ENCODE measurements at regions not wholly inside any gene's neighbourhood (a gene's known extent, or its start where the extent isn't known, plus 50 kb on each side); places are given as distances from the start of the nearest gene placed in this dataset.
"Not testable (repeated sequence)": the region's sequence is repeated elsewhere in the genome, so short reads cannot be mapped to it uniquely, and the experiment has no call there.

DNA sequence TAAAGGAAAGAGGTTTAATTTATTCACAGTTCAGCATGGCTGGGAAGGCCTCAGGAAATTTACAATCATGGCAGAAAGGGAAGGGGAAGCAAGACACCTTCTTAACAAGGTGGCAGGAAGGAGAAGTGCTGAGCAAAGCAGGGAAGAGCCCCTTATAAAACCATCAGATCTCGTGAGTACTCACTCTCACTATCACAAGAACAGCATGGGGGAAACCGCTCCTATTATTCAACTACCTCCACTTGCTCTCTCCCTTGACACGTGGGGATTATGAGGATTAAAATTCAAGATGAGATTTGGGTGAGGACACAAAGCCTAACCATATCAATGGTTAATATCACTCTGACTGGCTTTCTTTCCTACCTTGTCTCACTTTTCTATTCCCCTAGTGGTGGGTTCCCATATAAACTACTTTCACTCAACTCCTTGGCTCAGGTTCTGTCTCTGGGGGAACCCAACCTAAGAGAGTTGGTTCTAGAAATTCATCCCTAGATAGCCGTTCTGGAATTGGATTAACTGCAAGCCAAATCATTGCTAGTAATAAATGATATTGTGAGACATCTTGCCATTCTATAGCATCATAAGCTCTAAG is 749.8 kb upstream of the GRAMD2B start:
- no peak for DNase-seq (ENCODE audit: low read depth, low spot score)

DNA sequence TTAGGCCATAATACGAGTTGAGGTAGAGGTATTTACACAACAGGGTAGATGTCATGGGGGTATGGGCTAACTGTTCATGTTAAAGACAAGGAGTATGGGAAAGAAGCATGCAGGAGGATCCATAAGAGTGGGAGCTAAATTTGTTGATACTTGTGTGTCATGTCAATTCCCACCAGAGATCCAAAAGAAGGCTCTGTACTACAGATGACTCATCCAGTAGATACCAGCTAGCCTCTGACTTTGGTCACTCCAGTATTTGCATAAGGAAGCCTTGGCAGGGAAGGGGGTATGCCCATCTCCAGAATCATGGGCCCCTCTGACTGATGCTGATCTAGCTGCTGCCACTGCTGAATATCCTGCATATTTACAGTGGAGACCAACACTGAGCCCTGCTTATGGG is 743.7 kb upstream of the GRAMD2B start:
- no peak for DNase-seq (ENCODE audit: low read depth, low spot score)

DNA sequence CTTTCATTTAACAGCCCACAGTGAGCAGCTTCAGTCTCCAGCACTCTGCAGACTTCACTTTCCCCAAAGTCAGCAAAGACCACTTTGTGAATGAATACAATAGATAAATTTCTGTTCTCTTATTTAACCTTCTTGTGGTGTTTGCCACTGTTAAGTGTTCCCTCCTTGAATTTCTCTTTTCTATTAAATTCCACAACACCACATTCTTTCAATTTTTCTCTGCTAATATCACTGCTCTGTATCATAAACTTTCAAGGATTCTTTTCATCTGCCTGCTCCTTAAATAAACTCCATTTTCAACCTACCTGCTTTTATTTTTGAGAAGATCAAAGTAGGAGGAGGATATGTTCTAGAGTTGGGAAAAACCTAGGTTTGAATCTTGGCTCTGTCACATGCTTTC is 739.5 kb upstream of the GRAMD2B start:
- no peak for DNase-seq (ENCODE audit: low read depth, low spot score)

DNA sequence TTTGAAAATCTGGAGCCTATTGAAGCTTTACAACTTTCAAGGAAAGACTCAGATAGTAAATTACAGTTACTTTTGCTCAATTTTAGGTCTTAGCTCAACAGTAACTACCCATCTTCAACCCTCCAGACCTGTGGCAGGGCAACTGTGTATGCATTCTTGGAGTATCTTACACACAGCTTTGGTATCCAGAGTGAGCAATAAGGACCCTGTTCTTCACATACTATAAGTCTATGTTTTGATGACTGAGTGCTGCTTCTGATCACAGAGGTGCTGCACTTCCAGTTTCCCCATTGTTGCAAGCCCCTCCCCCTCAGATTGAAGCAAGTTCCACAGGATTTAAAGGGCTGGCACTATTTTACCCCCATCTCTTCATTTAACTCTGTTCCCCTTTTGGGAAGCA is 737.4 kb upstream of the GRAMD2B start:
- no peak for DNase-seq (ENCODE audit: low read depth, low spot score)

DNA sequence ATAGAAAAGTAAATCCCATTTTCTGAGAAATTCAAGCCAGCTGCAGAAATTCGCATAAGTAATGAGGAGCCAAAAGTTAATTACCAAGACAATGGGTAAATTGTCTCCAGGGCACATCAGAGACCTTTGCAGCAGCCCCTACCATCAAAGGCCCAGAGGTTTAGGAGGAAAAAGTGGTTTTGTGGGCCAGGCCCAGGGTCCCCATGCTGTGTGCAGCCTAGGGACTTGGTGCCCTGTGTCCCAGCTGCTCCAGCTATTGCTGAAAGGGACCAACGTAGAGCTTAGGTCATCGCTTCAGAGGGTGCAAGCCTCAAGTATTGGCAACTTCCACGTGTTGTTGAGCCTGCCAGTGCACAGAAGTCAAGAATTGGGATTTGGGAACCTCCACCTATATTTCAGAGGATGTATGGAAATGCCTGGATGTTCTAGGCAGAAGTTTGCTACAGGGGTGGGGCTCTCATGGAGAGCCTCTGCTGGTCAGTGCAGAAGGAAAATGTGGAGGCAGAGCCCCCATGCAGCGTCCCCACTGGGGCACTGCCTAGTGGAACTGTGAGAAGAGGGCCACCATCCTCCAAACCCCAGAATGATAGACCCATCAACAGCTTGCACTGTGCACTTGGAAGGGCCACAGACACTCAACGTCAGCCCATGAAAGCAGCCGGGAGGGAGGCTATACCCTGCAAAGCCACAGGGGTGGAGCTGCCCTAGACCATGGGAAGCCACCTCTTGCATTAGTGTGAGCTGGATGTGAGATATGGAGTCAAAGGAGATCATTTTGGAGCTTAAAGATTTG is 731.3 kb upstream of the GRAMD2B start:
- not testable (repeated sequence) for DNase-seq (ENCODE audit: low read depth, low spot score)

DNA sequence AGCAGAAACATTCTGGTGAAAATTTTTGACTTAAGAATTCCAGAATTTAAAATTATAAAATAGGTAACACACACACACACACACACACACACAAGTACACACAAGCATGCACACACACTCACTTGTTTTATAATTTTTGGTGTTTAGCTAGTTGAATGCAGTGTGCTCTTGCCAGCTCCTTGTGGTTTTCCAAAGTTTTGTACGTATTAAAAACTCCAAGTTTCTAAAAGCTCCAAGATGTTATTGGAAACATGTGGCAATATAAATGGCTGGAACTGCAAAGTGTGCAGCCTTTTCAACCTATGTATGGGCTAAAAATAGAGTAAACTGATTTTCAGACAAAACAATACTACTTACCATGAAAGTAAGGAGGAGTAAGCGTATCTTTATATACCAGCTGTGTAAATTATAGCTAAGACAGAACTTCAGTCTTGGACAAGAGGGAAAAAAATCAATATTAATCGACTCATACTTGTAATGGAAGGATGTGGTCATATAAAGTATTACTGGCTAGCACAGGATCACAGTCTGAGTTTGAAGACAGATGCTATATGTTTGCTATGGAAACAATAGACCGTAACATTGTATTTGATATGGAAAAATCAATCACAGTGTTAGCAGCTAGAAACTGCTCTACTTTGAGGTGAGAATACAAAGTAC is 727.1 kb upstream of the GRAMD2B start:
- no peak for DNase-seq (ENCODE audit: low read depth, low spot score)

DNA sequence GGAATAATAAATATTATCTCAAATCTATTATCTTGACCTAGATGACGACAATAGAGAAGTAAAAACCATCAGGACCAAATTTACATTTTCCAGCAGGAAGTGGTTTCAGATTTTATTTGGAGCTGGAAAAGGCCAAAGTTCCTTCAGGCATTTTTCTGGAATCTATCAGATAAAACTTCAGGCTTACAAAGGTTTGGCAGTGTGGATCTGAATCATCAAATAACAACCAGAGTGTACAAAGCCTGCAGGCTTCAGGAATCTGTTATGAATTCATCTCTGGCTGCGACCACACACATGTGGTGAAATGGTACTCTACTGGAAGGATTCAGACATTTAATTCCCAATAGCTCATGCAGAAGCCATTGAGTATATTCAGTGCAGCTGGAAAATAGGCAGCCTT is 726.4 kb upstream of the GRAMD2B start:
- no peak for DNase-seq (ENCODE audit: low read depth, low spot score)

DNA sequence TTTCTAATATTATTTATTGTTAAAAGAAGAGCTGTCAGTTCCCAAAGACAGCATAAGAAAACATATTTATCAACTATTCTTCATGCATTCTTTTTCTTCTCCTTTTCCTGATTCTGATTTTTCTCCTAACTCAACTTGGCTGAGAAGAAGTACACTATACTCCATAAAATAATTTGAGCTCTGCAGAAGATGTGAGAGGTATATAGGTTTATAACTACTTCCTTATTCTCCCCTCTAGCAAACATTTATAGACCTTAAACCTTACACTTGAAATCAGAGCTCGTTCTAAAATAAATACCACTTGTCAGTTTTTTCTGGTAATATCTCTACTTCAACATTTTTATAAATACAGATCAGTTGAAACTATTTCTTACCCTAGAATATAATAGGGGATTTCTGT is 724.8 kb upstream of the GRAMD2B start:
- DNase-seq (ENCODE audit: low read depth, low spot score): no peak

DNA sequence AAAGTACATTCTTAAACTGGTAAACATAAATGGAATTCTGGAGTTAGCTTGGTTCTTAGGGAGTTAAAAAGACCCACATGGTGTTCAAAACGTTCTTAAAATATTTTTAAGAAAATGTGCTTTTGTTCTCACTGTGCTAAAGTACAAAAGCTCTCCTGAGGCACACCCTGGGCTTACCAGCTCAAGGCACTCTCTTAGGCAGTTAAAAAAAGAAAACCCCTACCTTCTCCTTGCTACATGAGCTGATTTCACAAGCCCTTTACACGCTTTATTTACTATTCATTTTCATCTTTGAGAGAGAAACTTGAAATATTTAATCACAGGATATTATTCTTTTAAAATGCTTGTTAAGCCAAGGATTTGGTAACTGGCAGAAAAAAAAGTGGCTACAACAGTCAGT is 723.3 kb upstream of the GRAMD2B start:
- no peak for DNase-seq (ENCODE audit: low read depth, low spot score)

DNA sequence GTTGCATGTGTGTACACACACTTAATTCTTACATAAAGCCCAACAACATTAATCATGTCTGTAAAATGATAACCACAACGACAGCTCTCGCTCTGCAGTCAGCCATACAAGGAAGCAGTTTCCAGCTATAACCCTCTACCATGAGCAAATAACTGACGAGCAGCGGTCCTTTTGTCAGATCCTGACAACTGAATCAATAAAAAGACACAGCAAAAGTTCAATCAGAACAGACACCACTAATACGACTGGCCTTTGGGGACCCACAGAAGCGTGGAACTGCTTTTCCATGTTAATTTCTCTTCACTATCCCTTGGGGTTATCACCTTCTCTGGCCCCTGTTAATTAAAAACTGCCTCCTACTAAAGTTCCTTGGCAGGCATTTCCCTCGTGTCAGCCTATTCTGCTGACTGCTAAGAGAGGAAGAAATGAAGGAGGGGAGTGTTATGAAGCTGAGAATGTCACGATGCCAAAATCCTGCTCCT is 722.8 kb upstream of the GRAMD2B start:
- DNase-seq (ENCODE audit: low read depth, low spot score): no peak

DNA sequence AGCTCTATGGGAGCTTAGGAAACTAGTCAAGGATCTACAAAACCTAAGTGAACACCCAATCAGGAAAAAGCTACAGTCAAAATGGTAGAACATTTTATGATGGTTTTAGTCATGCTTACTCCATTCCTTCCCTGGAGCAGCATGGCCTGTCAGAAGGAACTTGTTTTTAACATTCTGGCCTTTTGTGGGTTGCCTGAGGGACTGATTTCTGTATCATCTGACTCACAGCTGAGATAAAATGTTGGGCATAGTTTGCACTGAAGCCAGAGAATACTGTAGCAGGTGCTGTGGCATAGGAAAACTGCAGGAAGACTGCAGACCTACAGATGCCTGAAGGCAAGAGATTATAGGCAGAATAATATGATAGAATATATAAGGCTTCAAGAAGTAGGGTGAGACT is 719.6 kb upstream of the GRAMD2B start:
- no peak for DNase-seq (ENCODE audit: low read depth, low spot score)

DNA sequence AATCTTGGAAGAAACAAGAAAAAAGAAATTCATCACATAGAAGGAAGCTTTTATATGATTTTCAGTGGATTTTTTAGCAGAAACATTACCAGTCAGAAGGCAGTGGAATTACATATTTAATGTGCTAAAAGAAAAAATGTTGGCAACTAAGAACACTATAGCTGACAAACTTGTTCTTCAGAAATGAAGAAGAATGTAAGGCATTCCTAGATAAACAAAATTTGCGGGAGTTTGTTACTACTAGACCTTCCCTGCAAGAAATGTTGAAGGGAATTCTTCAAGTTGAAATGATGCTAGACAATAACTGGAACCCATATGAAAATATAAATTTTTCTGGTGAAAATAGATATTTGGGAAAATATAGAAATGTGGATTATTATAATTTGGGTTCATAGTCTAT is 718.3 kb upstream of the GRAMD2B start:
- DNase-seq (ENCODE audit: low read depth, low spot score): no peak

DNA sequence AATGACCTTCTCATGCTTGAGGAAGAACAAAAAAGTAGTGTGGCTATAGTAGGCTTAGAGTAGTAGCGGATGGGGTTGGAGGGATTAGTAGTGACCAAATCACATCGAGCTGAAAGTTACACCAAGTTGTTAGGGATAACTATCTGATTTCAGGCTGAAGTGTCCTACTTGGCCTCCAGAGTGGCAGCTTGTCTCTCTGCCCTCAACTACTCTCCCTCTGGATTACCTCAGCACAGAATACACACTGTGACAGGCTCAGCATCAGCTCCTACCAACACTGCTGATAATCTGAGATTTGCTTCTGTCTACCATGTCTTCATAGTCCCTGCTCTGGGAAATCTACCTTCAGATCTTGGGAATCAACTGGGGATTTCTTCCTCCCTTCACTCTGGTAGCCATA is 714.6 kb upstream of the GRAMD2B start:
- DNase-seq (ENCODE audit: low read depth, low spot score): no peak

DNA sequence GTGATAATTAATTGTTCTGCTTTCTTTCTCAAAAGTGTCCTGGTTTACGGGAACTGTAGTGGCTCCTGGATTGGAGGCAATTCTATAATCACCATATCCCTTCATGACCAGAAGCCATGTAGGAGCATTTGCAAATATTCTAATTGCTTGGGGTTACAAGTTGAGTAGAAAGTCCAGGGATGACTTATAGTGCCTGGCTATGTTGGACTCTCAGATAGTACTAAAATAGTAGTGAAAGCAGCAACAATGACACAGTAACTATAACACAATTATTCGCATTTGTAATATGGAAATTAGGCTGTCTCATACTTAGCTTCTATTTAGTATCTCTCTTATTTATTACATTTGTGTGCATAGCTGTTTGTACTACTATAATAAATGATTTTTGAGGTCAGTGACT is 712.5 kb upstream of the GRAMD2B start:
- DNase-seq (ENCODE audit: low read depth, low spot score): no peak

DNA sequence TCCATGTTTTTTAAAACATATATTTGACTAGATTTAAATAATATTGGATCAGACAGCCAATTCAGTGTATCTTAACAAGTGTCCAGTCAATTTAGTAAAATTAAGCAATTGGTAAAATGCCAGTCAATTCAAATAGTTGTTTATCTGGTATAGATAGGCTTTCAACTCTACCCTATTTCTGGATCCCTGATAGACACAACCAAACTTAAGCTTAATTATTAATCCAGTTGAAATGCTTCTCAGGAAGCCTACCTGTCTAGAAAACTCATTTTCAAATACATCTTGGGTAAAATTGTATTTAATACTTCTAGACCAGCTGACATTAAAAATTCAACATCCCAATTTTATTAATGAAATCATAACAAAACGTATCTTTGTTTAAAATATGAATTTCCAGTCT is 710.8 kb upstream of the GRAMD2B start:
- no peak for DNase-seq (ENCODE audit: low read depth, low spot score)

DNA sequence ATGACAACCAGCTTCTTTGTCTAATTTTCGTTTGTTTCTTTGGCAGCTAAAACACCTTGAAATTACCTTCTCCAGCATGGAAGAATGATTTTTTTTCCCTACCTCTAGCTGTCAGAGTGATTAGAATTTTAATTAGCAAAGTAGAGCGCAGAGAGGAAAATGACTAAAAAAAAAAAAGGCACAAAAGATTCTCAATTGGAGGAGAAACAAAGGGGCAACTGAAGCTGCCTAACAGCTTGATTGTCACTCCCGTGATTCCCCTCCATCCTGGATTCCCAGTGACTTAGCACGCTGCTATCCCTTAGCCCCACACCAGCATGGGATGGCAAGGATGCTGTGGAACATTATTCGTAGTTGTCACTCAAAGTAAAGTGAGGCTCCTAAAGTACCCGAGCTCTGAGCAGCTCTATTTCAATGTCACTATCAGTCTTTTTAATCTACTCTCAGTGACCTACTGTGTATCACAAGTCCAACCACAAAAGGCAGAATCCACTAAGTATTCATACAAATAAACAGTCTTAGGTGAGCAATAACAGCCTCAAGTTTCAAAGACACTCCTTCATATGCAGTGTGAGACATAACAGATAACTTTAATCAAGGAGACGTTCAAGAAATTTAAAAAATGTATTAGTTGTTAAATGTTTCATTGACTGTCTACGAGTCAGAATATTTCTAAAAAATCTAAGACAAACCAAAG is 710.0 kb upstream of the GRAMD2B start:
- no peak for DNase-seq (ENCODE audit: low read depth, low spot score)

DNA sequence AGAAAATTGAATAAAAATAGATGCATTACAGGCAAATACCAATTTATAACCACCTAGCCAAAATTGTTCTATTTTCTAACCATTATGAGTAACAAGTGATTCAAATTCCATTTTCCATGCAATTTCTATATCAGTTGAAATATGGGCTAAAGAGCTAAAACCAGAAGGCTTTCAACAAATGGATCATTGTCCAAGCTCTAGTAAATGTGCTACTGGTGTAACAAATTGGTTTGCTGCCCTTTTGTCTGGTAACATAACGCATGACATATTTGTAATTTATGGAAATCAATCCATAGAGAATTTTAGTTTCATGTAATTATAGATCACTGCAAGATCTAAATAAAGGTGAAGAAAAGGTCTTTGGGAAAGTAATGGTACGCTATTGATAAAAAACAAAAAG is 708.0 kb upstream of the GRAMD2B start:
- DNase-seq (ENCODE audit: low read depth, low spot score): no peak

DNA sequence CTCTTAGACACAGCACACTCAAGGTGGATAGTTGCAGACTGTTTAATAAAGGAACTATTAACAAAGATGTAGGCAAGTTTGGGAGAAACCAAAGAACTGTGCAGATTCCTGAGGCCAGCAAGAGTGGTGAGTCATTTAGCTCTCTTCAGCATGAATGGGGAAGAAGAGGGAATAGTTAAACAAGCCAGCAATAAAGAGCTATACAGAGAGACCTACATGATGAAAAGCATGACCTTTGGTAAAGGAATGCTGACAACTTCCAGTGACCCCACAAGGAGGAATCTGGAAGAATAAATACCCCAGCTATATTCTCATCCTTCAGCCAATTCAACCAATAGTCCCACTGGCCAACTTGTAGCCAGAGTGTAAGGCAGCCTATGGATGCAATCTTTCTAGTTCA is 706.0 kb upstream of the GRAMD2B start:
- no peak for DNase-seq (ENCODE audit: low read depth, low spot score)

DNA sequence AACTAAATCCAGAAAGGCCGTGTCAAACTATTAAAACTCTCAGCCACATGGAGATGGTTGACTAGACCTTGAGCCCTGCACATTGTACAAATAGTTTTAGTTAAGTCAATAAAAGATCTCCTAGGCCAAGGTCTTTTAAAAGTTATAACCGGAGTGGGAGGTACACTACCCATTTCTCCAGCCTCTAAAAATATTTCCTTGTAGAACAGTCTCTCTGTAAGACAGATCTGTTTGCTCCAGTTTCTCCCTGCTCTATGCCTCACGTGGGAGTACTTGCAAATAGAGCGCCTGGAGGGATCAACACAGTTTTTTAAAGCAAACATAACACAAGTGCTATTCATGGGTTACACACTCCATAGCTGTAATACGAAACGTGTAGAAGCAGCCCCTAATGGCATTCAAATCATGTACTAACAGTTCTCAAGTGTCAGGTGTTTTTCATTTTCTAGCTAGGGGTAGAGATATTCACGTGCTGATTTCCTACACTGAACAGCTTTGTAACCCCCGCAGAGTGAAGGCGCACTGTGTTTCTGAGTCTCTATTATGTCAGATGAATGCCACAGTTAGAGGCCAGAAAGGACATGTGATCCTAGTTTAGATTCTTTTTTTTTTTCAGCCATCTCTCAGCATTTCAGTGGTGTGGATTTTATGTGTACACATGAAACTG is 703.4 kb upstream of the GRAMD2B start:
- no peak for DNase-seq (ENCODE audit: low read depth, low spot score)

DNA sequence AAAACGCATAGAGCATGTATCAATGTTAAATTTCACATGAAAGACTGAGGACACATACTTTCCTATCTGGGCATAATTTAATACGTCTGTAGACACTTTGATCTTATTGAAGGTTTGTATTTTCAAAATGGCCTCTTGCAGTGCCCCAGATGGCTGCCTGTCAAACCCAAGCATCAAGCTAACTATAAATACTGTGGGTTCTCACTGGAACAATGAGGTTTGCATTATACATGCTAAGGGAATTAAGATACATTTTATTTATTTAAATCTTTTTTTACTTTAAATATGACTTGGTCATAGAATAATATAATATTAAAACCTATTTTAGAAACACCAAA is 702.9 kb upstream of the GRAMD2B start:
- DNase-seq (ENCODE audit: low read depth, low spot score): no peak

DNA sequence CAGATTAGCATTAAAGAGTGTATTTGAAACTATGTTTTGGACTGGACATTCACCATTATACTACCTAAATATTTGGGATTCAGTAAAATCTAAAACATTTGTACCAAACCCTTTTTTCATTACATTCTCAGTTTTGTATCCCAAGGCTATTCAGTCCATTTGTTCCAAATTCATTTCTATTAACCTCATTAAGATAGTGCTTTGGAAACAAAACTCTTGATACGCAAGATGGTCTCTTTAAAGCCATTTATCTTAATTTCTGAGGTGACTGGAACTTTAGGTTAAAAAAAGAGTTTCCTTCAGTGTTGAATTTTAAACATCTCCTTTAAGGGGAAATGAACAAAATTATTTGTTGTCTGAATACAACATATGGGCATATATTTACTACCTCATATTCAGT is 702.5 kb upstream of the GRAMD2B start:
- DNase-seq (ENCODE audit: low read depth, low spot score): no peak

DNA sequence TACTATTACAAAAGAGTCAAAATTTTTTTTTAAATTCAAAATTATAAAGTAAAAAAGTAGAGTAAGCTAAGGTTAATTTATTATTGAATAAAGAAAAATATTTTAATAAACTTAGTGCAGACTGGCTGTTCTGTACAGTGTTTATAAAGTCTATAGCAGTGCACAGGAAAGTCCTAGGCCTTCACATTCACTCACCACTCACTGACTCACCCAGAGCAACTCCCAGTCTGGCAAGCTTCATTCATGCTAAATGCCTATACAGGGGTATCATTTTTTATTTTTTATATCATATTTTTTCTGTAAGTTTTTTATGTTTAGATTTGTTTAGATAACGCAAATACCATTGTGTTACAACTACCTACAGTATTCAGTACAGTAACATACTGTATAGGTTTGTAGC is 700.7 kb upstream of the GRAMD2B start:
- no peak for DNase-seq (ENCODE audit: low read depth, low spot score)

Data from activated CD4-positive, CD25-positive, alpha-beta regulatory T cell treated with anti-CD3 and anti-CD28 coated beads, Interleukin-2, amount 50 U/mL, for 16 hours (primary cell).